MCF 10A (cell line): ENCODE measurements at regions not wholly inside any gene's neighbourhood (a gene's known extent, or its start where the extent isn't known, plus 50 kb on each side); places are given as distances from the start of the nearest gene placed in this dataset.
"Not testable (repeated sequence)": the region's sequence is repeated elsewhere in the genome, so short reads cannot be mapped to it uniquely, and the experiment has no call there.

Source experiments
- BruUV-seq: library from RNA; stranded (reverse); fragments of 400-500 nt; replicated peaks from 2 replicates; lab custom pipeline; 2021; lab: Mats Ljungman, UMichigan
- CTCF ChIA-PET: fragments of 300-600 bp; sonication (Branson Sonifier 250); formaldehyde crosslinking; extraction: SDS; loops from one replicate; lab custom pipeline; 2021; ENCODE audit warnings: antibody characterized with exemption, inconsistent platforms; lab: Yijun Ruan, JAX
- POLR2A ChIA-PET: fragments of 300-600, 350-650 bp; sonication (Branson Sonifier 250); formaldehyde crosslinking; extraction: SDS; loops from one replicate; lab custom pipeline; 2020; ENCODE audit warnings: antibody characterized with exemption, inconsistent platforms; lab: Yijun Ruan, JAX
- DNase-seq: peaks from one replicate; pipeline ENCODE4 v3.0.0-alpha.2; 2018; ENCODE audit not compliant: unreplicated experiment
- H3K27ac Mint-ChIP-seq: one replicate; pipeline ENCODE4 v1.8.0; 2022; ENCODE audit warnings: mild to moderate bottlenecking, low read depth, mixed read lengths; ENCODE audit not compliant: unreplicated experiment
- H3K27me3 Mint-ChIP-seq: one replicate; pipeline ENCODE4 v1.8.0; 2022; ENCODE audit warnings: mixed read lengths; ENCODE audit not compliant: insufficient read depth, unreplicated experiment
- H3K36me3 Mint-ChIP-seq: one replicate; pipeline ENCODE4 v1.8.0; 2022; ENCODE audit warnings: mild to moderate bottlenecking, moderate library complexity, mixed read lengths; ENCODE audit not compliant: insufficient read depth, unreplicated experiment
- H3K4me1 Mint-ChIP-seq: one replicate; pipeline ENCODE4 v1.8.0; 2022; ENCODE audit warnings: mixed read lengths; ENCODE audit not compliant: insufficient read depth, unreplicated experiment
- H3K4me3 Mint-ChIP-seq: one replicate; pipeline ENCODE4 v1.8.0; 2022; ENCODE audit warnings: mild to moderate bottlenecking, moderate library complexity, mixed read lengths; ENCODE audit not compliant: unreplicated experiment
- H3K9me3 Mint-ChIP-seq: one replicate; pipeline ENCODE4 v1.8.0; 2022; ENCODE audit warnings: mixed read lengths; ENCODE audit not compliant: unreplicated experiment
- intact Hi-C: fragments of 100-400 bp; cut with micrococcal nuclease; formaldehyde crosslinking; loops from 2 replicates; pipeline ENCODE4 v1.14.1; 2022
- TF ChIP-seq, protein P1 (sequence below): fragments of 200-600 bp; IDR thresholded peaks from one replicate; pipeline ENCODE4 v1.8.0; 2022; ENCODE audit warnings: antibody characterized with exemption, mild to moderate bottlenecking; ENCODE audit not compliant: unreplicated experiment

DNA sequence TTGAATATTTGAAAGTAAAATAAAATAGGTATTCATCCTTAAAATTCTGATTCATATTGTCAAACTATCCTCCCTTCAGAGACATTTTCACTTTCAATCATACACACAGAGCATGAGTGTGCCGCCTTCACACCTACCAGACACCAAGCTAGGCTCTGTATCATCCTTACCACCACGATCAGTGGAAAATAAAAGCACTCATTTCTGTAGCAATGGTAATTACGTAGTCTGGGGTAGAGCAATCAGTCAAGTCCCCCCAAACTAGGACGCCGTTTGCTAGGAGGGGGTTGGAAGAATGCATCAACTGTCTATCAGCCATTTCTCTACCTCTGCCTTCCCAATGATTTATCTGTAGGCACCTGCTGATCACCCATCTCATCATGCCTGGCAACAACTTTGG is 84.6 kb upstream of the GRIN2A start:
- DNase-seq = no peak
- no peaks in the 10 kb centered on the region for H3K36me3 Mint-ChIP-seq
- ChIA-PET POLR2A (interaction anchor here (1.0 kb wide), 1 partner anchor 41 kb away, joined by 3 read pairs; no protein-coding TSS in a partner anchor), CTCF (interaction anchor here (0.6 to 1.4 kb wide), 6 partner anchors 9 to 248 kb away, joined by 3 to 7 read pairs (median 3); no protein-coding TSS in a partner anchor)
- TF ChIP-seq, protein P1, sequence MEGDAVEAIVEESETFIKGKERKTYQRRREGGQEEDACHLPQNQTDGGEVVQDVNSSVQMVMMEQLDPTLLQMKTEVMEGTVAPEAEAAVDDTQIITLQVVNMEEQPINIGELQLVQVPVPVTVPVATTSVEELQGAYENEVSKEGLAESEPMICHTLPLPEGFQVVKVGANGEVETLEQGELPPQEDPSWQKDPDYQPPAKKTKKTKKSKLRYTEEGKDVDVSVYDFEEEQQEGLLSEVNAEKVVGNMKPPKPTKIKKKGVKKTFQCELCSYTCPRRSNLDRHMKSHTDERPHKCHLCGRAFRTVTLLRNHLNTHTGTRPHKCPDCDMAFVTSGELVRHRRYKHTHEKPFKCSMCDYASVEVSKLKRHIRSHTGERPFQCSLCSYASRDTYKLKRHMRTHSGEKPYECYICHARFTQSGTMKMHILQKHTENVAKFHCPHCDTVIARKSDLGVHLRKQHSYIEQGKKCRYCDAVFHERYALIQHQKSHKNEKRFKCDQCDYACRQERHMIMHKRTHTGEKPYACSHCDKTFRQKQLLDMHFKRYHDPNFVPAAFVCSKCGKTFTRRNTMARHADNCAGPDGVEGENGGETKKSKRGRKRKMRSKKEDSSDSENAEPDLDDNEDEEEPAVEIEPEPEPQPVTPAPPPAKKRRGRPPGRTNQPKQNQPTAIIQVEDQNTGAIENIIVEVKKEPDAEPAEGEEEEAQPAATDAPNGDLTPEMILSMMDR = no peak
- no peaks in the 10 kb centered on the region for H3K9me3 Mint-ChIP-seq
- no peaks in the 10 kb centered on the region for H3K27me3 Mint-ChIP-seq
- no peak overlapping the region for H3K4me3 Mint-ChIP-seq
- BruUV-seq = no TSS peak
- intact Hi-C loops = no loop called here
- peaks cover 13% of the 10 kb centered on the region for H3K4me1 Mint-ChIP-seq
- H3K27ac Mint-ChIP-seq = no peak overlapping the region

DNA sequence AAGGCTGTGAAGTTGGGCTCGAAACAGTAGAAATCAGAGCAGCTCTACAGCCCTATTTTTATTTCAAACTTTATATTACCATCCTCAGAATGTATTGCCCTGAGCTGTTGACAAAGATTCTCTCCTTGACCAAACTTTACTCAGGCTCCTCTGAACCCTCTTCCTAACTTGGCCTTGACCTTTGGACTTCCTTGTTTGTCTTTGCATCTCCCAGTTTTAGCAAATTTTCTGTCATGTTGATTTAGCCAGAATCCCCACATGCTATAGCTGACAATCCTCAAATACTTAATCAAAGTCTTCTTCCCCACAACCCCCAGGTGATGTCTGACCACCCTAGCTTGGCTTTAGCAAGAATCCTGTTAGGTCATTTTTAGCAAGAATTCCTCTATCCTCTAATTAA is 87.4 kb upstream of the GRIN2A start:
- no TSS peak for BruUV-seq
- DNase-seq = no peak
- POLR2A ChIA-PET = interaction anchor here (1.4 kb wide), 1 partner anchor 39 kb away, joined by 4 read pairs; no protein-coding TSS in a partner anchor
- CTCF ChIA-PET = interaction anchor here (0.6 to 2.0 kb wide), 6 partner anchors 12 to 349 kb away, joined by 3 to 17 read pairs (median 4); no protein-coding TSS in a partner anchor
- intact Hi-C loops = no loop called here
- H3K4me1 Mint-ChIP-seq = peaks cover 13% of the 10 kb centered on the region
- H3K4me3 Mint-ChIP-seq = no peak overlapping the region
- no peaks in the 10 kb centered on the region for H3K27me3 Mint-ChIP-seq
- TF ChIP-seq, protein P1 = no peak
- no peaks in the 10 kb centered on the region for H3K9me3 Mint-ChIP-seq
- H3K27ac Mint-ChIP-seq = peak overlapping the region; percentile 41
- no peaks in the 10 kb centered on the region for H3K36me3 Mint-ChIP-seq

DNA sequence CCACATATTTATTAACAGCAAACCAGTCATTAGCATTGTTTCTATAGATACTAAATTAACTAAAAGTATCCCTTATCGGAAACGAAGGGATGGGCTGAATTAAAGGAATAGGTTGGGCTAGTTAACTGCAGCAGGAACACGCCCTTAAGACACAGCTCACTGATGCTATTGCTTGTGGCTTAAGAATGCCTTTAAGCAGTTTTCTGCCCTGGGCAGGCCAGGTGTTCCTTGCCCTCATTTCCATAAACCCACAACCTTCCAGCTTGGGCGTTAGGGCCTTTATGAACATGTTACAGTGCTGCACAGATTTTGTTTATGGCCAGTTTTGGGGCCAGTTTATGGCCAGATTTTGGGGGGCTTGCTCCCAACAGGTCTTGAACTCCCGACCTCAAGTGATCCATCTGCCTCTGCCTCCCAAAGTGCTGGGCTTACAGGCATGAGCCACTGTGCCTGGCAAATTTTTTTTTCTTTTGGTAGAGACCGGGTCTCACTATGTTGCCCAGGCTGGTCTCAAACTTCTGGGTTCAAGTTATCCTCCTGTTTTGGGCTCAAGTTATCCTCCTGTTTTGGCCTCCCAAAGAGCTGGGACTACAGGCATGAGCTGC is 90.1 kb upstream of the GRIN2A start:
- H3K36me3 Mint-ChIP-seq, H3K27me3 Mint-ChIP-seq, BruUV-seq, DNase-seq, H3K9me3 Mint-ChIP-seq, H3K4me3 Mint-ChIP-seq, H3K27ac Mint-ChIP-seq, intact Hi-C loops: not testable (repeated sequence)
- ChIA-PET CTCF (interaction anchor here (0.6 to 1.0 kb wide), 4 partner anchors 10 to 335 kb away, joined by 3 to 6 read pairs (median 4); no protein-coding TSS in a partner anchor), POLR2A (interaction anchor here (1.0 kb wide), 1 partner anchor 36 kb away, joined by 3 read pairs; no protein-coding TSS in a partner anchor)
- peaks cover 13% of the 10 kb centered on the region for H3K4me1 Mint-ChIP-seq

DNA sequence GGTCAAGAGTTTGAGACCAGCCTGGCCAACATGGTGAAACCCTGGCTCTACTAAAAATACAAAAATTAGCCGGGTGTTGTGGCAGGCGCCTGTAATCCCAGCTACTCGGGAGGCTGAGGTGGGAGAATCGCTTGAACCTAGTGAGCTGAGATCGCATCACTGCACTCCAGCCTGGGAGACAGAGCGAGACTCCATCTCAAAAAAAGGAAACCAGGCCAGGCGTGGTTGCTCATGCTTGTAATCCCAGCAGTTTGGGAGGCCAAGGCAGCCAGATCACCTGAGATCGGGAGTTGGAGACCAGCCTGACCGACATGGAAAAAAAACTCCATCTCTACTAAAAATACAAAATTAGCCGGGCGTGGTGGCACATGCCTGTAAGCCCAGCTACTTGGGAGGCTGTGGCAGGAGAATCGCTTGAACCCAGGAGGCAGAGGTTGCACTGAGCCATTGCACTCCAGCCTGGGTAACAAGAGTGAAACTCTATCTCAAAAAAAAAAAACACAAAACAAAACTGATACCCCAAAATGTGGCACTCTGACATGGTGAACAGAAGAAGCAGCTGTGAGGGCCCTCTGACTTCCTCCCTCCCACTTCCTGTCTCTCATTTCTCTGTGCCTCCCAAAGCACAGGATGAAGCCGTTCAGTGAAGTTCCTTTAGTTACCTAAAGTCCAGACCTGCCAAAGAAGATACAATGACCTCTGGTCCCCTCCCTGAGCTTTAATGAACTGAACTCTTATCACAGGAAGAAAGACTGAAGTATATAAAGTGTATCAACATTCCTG is 93.2 kb upstream of the GRIN2A start:
- BruUV-seq, H3K4me3 Mint-ChIP-seq, H3K9me3 Mint-ChIP-seq, intact Hi-C loops, H3K36me3 Mint-ChIP-seq, POLR2A ChIA-PET, H3K27me3 Mint-ChIP-seq, H3K4me1 Mint-ChIP-seq, DNase-seq, H3K27ac Mint-ChIP-seq: not testable (repeated sequence)
- CTCF ChIA-PET = interaction anchor here (0.6 to 0.8 kb wide), 2 partner anchors 40 to 1121 kb away, joined by 3 read pairs; no protein-coding TSS in a partner anchor

DNA sequence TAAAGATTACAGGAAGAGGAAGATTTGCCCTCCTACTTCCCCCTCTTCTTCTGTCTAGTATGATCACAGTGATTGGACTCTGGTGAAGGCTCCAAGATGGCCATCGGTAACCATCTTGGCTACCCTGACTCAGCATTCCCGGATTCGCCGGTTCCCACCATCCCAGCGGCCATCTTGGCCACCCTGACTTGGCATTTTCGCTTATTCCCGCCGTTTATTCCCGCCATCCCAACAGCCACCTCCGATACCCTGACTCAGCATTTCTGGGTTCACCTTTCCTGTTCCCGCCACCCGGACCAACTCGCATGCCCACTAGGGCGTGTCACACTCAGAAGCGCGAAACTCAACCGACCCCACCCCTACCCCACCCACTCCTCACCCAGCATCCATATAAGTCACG is 95.4 kb upstream of the GRIN2A start:
- CTCF ChIA-PET = no interaction called here
- H3K27me3 Mint-ChIP-seq = no peaks in the 10 kb centered on the region
- TF ChIP-seq, protein P1 = no peak

More for the DNA sequence above, 95.4 kb upstream of the GRIN2A start:
- DNase-seq = no peak
- POLR2A ChIA-PET = no interaction called here
- intact Hi-C loops = no loop called here
- BruUV-seq = no TSS peak
- Mint-ChIP-seq H3K4me3 (no peak overlapping the region), H3K27ac (no peak overlapping the region), H3K9me3 (peaks cover 7% of the 10 kb centered on the region), H3K36me3 (peaks cover 4% of the 10 kb centered on the region), H3K4me1 (no peaks in the 10 kb centered on the region)
